ENCODE measurements at regions not wholly inside any gene's neighbourhood (a gene's known extent, or its start where the extent isn't known, plus 50 kb on each side); places are given as distances from the start of the nearest gene placed in this dataset.

DNA sequence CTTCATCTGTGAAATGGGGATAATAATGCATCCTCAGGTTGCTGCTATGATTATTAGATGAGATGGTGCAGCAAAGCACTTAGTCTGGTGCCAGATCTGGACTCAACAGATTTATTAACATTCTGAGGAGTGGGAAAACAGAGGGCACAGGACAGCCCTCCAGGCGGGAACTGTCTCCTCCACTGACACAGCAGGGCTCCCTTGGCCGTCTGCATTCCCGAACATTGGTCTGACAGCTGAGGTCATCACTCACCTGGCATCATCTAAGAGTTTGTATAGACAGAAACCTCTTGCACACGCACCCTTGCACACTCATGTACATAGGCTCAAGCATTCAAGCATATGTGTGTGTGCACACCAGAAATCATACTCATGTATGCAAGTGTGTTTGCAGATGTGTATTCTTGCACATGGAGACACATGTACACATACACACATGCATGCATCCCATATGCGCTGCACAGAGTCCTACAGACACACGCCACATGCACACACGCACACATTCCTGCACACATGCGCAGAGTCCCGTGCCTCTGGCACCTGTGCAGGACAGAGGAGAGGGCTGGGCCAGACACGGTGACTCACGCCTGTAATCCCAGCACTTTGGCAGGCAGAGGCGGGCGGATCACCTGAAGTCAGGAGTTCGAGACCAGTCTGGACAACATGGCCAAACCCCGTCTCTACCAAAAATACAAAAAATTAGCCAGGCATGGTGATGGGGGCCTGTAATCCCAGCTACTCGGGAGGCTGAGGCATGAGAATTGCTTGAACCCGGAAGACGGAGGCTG is 173.3 kb upstream of the GLI2 start:
- DNase-seq (ENCODE audit: extremely low read depth, low read depth), result no peak

GRCh38 chr2:120563616-120564015 is 172.1 kb upstream of the GLI2 start:
- DNase-seq (ENCODE audit: extremely low read depth, low read depth), result no peak

GRCh38 chr2:120564213-120565094 is 171.2 kb upstream of the GLI2 start:
- no peak for DNase-seq (ENCODE audit: extremely low read depth, low read depth)

DNA sequence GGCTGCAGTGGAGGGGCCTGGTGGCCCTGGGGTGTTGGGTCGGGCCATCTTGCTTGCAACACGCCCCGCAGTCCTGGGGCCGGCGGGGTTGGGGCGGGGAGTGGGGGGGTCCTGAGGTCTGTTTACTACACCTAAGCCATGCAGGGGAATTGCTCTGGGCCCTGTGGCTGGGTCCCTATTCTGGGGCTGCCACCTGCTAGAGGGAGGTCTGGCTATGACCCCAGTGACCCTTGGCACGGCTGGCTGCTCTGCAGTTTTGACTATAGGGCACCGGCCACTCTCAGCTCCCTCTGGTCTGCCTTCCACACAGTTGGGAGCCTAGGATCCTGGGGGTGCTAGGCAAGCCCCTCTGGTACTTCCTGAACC is 170.6 kb upstream of the GLI2 start:
- no peak for DNase-seq (ENCODE audit: extremely low read depth, low read depth)

DNA sequence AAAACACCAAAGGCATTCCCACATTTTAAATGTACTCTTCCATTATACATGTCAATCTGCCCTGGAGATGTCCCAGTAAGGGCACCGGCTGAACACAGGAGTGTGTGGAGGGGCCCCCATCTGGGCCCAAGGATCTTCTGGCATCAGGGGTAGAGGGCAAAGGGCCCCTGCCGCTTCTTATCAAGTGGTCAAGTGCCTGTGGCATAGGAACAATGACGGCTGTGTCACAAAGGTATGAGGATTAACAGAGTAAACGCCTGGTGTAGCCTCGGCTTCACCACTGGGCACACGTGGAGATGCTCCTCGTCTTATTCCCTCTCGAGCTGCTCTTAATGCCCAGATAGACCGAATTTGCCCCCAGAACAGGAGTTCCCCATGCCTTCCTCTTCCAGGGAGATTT is 169.7 kb upstream of the GLI2 start:
- DNase-seq (ENCODE audit: extremely low read depth, low read depth), result no peak

DNA sequence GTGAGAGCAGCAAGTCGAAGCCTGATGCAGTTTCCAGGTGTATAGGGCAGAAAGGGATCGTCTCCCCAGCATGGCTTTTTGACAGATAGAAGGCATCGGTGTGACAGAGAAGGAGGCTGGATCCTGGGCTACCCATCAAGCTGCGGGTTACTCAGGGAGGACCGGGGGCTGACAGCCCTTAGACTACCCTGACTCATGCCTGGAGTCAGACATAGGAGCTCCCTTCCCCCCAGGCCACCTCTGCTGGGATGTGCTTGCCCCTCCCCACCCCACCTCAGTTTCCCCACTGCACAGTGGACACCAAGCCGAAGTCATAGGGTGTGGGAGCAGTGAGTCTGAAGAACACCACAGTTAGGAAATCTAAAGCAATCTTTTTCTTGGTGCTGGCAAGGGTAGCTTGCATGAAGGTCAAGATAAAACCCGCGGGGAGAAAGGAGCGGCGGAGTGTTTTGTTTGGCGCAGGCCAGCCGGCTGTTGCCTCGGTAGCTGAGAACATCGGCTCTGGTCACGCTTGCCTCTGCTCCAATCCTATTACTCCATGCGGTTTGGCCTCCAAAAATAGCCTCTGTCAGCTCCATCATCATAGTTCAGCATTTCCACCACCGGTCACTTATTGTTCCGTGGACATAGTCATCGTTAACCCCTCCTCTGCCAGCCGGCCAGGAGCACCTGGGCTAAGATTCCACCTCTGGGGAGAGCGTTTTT is 169.2 kb upstream of the GLI2 start:
- no peak for DNase-seq (ENCODE audit: extremely low read depth, low read depth)

- DNase-seq (ENCODE audit: extremely low read depth, low read depth), result no peak
Measured at GRCh38 chr2:120567128-120567527, 168.5 kb upstream of the GLI2 start.

DNA sequence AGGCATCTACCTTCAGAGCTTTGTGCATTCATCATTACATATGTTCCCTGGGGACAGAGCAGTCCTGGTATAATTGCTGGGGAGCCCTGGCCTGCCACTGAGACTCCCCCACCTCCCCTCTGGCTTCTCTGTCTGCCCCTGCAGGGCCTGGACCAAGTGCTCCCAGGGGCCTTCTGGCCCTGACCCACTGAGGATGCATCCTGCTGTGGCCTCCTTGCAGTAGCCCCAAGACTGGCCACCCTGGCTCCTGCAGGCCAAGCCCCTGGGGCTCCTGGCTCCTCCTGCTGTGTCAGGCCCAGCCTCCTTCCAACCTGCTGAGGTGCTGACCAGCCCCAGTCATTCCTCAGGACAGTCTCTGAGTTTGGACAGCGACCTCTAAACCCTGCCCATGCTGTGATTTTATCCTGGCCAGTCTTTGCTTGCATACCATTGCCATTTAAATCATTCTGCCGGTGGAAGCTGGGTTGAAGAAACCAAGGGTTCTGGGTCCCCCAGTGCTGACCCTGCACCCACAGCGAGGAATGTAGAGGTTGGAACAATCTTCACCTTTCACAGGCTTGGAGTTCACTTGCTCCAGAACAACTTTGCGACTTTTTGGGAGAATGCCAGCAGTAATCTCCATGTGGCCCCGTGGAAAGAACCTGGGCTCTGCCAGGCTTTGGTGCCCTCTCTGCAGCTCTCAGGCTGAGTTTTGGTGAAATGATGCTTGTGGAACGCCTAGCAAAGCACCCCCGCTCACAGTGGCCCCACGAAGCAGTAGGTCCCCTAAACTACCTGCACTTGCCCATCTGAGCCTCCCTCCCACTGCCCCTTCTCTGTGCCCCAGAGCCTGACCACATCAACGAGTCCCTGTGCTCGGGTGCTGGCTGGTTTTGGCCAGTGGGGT is 167.3 kb upstream of the GLI2 start:
- no peak for DNase-seq (ENCODE audit: extremely low read depth, low read depth)

DNA sequence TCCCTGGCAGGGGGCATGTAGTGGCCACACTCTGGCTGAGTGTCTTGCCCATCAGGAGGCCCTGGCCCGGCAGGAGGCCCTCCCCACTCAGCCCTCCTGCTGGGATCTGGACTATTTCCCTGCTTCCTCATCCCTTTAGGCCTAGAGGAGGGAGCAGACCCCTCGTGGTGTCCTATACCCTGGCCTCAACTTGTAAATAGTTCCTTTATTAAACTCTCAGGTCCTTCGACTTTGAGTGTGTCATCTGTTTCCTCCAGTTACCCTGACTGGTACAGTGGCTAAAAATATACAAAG is 166.7 kb upstream of the GLI2 start:
- no peak for DNase-seq (ENCODE audit: extremely low read depth, low read depth)

- DNase-seq (ENCODE audit: extremely low read depth, low read depth), result no peak
Measured at GRCh38 chr2:120570001-120570400, 165.7 kb upstream of the GLI2 start.

- no peak for DNase-seq (ENCODE audit: extremely low read depth, low read depth)
Measured at GRCh38 chr2:120570546-120570945, 165.1 kb upstream of the GLI2 start.

DNA sequence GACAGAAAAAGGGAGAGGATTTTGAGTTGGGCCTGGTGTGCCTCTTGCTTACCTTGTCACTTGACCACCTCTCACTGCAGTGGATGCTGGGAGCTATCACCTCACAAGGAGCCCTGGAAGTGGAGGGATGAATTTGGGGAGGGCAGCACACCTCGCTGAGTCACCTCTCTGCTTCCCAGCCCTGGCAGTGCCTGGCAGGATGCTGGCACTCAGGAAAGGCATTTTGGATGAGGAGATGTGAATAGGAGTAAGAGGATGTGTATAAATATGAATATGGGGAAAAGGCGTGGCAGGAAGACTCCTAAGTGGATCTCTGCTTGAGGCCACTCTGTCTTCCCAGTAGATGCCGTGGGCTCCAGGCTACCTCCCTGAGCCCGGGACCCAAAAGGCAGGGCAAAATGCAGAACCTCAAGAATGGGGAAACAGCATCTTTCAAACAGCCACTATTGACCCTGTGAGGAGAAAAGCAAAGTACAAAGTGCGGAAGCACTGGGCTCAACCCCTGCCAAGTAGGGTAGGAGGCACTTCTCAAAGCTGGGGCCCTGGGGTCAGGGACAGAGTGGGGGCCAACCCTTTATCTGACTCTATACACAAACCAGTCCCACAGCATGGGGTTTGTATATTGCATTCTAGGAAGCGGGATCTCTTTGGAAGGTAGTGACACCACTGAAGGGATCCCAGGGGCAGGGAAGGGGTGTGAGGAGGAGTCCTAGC is 164.5 kb upstream of the GLI2 start:
- DNase-seq (ENCODE audit: extremely low read depth, low read depth), result no peak

GRCh38 chr2:120572226-120572625 is 163.4 kb upstream of the GLI2 start:
- no peak for DNase-seq (ENCODE audit: extremely low read depth, low read depth)

- DNase-seq (ENCODE audit: extremely low read depth, low read depth), result no peak
Measured at GRCh38 chr2:120574620-120575019, 161.0 kb upstream of the GLI2 start.

DNA sequence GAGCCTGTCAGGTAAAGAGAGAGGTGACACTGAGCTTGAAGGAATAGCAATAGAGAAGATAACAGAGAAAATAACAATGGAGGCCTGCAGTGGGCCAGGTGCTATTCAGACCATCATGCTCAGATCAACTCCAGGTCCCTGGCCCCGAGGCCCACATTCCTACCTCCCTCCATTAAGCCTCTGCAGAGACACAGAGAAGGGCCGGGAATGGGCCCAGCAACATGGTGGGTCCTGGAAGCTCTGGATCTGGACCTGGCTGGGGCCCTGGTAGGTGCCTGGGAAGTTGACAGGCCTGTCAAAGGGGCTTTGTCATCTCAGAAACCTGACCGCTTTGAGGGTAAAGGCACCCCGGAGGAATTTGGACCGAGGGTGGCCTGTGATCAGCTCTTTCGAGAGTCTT is 159.7 kb upstream of the GLI2 start:
- no peak for DNase-seq (ENCODE audit: extremely low read depth, low read depth)

DNA sequence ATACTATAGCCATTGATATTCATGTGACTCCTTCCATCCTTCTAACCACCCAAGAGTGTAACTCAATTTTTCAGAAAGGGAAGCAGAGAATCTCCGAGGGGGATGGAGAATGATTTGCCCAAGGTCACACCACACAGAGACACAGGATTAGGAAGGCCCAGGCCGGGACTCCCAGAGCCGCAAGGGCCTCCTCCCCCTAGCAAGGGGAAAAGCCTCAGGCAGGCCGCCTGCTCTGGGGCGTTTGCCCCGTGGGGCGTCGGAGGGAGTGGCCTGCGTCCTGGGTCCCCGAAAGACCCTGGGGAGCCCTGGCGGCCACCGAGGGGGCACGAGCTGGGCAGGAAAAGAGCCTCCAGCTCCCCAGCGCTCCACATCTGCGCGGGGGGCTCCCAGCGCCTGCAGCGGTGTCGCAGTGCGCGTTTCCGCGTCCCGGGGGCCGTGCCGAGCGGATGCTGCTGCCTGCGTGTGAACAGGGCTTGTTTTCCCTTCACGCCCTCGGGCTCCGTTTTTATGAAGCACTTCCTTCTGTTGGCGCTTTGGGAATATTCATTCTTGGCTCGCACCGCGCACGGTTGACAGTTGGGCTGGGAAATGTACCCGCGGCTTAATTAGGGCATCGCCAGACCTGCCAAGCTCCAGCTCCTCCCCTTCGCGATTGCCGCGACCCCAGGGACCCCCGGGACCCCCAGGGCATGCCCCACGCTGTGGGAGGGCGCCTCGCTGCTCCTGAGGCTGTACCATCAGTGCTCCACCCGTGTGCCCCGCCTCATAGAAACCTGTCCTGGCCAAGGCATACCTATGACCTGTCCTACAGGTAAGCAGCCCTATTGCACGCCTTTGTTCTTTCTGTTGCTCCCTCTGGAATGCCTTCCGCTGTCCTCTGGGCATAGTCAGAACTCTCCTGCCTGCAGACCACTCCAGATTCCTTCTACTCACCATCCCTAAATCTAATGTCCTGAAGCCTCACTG is 158.9 kb upstream of the GLI2 start:
- DNase-seq (ENCODE audit: extremely low read depth, low read depth), result no peak

DNA sequence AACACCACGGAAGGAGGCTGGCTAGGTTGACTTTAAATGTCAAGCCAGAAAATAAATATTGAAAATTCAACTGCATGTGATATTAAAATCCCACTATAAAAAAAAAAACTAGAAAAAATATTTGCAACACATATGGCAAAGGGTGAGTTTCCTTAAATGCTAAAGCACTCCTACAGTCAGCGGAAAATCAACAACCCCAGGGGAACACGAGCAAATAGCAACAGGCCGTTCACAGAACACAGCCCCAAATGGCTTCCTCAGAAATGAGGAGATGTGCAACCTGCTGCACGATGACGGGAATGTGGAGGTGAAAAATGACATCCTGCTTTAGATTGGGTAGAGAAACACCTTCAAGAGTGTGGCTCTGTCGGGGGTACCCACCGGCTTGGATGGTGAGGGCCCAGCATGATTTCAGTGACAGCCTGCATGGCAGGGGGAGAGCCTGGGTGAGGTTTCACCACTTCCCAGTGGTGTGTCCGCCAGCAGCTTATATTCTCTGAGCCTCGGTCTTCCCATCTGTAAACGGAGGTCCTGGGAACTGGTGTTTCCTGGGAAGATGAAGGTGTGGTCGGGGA is 157.9 kb upstream of the GLI2 start:
- no peak for DNase-seq (ENCODE audit: extremely low read depth, low read depth)

- no peak for DNase-seq (ENCODE audit: extremely low read depth, low read depth)
Measured at GRCh38 chr2:120578576-120579352, 156.9 kb upstream of the GLI2 start.

All from NCI-H460 (cell line).